HL-60 (cell line): ENCODE measurements at regions not wholly inside any gene's neighbourhood (a gene's known extent, or its start where the extent isn't known, plus 50 kb on each side); places are given as distances from the start of the nearest gene placed in this dataset.

Experiments
- CTCF ChIP-seq: IDR thresholded peaks from one replicate; pipeline ENCODE4 v1.5.1; 2011; ENCODE audit warnings: low read length, control low read depth, inconsistent platforms; ENCODE audit not compliant: insufficient read depth
- GABPA ChIP-seq: IDR thresholded peaks from 2 replicates; pipeline ENCODE4 v1.6.1; 2012; ENCODE audit warnings: low read depth
- REST ChIP-seq: IDR thresholded peaks from 2 replicates; pipeline ENCODE4 v1.6.1; 2012; ENCODE audit warnings: low read depth; ENCODE audit not compliant: insufficient replicate concordance

GRCh38 chr1:209102531-209102930 lies 481.0 kb upstream of the CAMK1G start:
- TF ChIP-seq CTCF = no peak
- no peak for TF ChIP-seq REST
- TF ChIP-seq GABPA = no peak
